Natural killer cell treated with Interleukin-12 subunit alpha and Interleukin-12 subunit beta and Interleukin-15 and Interleukin-18, amount 100 ng/mL, for 72 hours (primary cell): ENCODE measurements at regions not wholly inside any gene's neighbourhood (a gene's known extent, or its start where the extent isn't known, plus 50 kb on each side); places are given as distances from the start of the nearest gene placed in this dataset.

Source experiments
- ATAC-seq, 2 donors: fragments of 150-1000 bp; cut with Tn5 transposase in 1 of 2; sonication (Bioruptor Pico), chemical (Tn5 transposase) in 1 of 2; 2 replicates each; pipeline ENCODE4 v1.10.0; 2021
- DNase-seq: peaks from one replicate; pipeline ENCODE4 v3.0.0; 2022; ENCODE audit warnings: low spot score
- H3K27ac Mint-ChIP-seq, 2 donors: 1 replicate in 1 of 2; 2 replicates in 1 of 2; pipeline ENCODE4 v1.8.0; 2022; ENCODE audit warnings: mixed read lengths in 2 of 2, mild to moderate bottlenecking in 1 of 2, moderate library complexity in 1 of 2
- H3K27me3 Mint-ChIP-seq, 2 donors: 1 replicate in 1 of 2; 2 replicates in 1 of 2; pipeline ENCODE4 v1.8.0; 2022; ENCODE audit warnings: mixed read lengths in 2 of 2
- H3K36me3 Mint-ChIP-seq: one replicate; pipeline ENCODE4 v1.8.0; 2022; ENCODE audit warnings: mixed read lengths
- H3K4me1 Mint-ChIP-seq, 2 donors: 1 replicate in 1 of 2; 2 replicates in 1 of 2; pipeline ENCODE4 v1.8.0; 2022; ENCODE audit warnings: low read depth in 2 of 2, mixed read lengths in 2 of 2, mild to moderate bottlenecking in 1 of 2
- H3K4me3 Mint-ChIP-seq: one replicate; pipeline ENCODE4 v1.8.0; 2022; ENCODE audit warnings: mixed read lengths
- H3K9me3 Mint-ChIP-seq: 2 replicates; pipeline ENCODE4 v1.8.0; 2022; ENCODE audit warnings: mixed read lengths

- no peak overlapping the region for H3K27ac Mint-ChIP-seq
- no peaks in the 10 kb centered on the region for H3K36me3 Mint-ChIP-seq
- H3K4me3 Mint-ChIP-seq: no peak overlapping the region
- DNase-seq (no peak), ATAC-seq (no peak)
- no peaks in the 10 kb centered on the region for H3K27me3 Mint-ChIP-seq
- H3K4me1 Mint-ChIP-seq: no peaks in the 10 kb centered on the region
- peaks cover 9% of the 10 kb centered on the region for H3K9me3 Mint-ChIP-seq
Measured at GRCh38 chr2:6384341-6384740, 481.4 kb downstream of the CMPK2 start.

- H3K27me3 Mint-ChIP-seq: no peaks in the 10 kb centered on the region
- no peaks in the 10 kb centered on the region for H3K4me1 Mint-ChIP-seq
- no peak for ATAC-seq
- no peak overlapping the region for H3K27ac Mint-ChIP-seq
- DNase-seq: no peak
- no peak overlapping the region for H3K4me3 Mint-ChIP-seq
- H3K36me3 Mint-ChIP-seq: no peaks in the 10 kb centered on the region
- peaks cover 16% of the 10 kb centered on the region for H3K9me3 Mint-ChIP-seq
Measured at GRCh38 chr2:6392354-6392753, 473.4 kb downstream of the CMPK2 start.

GRCh38 chr2:6392966-6393365, 472.7 kb downstream of the CMPK2 start:
- DNase-seq (no peak), ATAC-seq (no peak)
- Mint-ChIP-seq H3K27ac (no peak overlapping the region), H3K4me3 (no peak overlapping the region), H3K4me1 (no peaks in the 10 kb centered on the region), H3K27me3 (no peaks in the 10 kb centered on the region), H3K36me3 (no peaks in the 10 kb centered on the region), H3K9me3 (peaks cover 16% of the 10 kb centered on the region)

GRCh38 chr2:6393819-6394218, 471.9 kb downstream of the CMPK2 start:
- no peaks in the 10 kb centered on the region for H3K4me1 Mint-ChIP-seq
- H3K36me3 Mint-ChIP-seq: no peaks in the 10 kb centered on the region
- no peak overlapping the region for H3K27ac Mint-ChIP-seq
- no peak overlapping the region for H3K4me3 Mint-ChIP-seq
- ATAC-seq: no peak
- H3K9me3 Mint-ChIP-seq: peaks cover 16% of the 10 kb centered on the region
- no peaks in the 10 kb centered on the region for H3K27me3 Mint-ChIP-seq
- no peak for DNase-seq

- H3K27me3 Mint-ChIP-seq: no peaks in the 10 kb centered on the region
- H3K9me3 Mint-ChIP-seq: peaks cover 16% of the 10 kb centered on the region
- ATAC-seq: no peak
- H3K4me1 Mint-ChIP-seq: no peaks in the 10 kb centered on the region
- H3K36me3 Mint-ChIP-seq: no peaks in the 10 kb centered on the region
- no peak for DNase-seq
- H3K4me3 Mint-ChIP-seq: no peak overlapping the region
- no peak overlapping the region for H3K27ac Mint-ChIP-seq
Measured at GRCh38 chr2:6394276-6394675, 471.4 kb downstream of the CMPK2 start.

- Mint-ChIP-seq H3K36me3 (no peaks in the 10 kb centered on the region), H3K4me3 (no peak overlapping the region), H3K4me1 (no peaks in the 10 kb centered on the region), H3K27ac (no peak overlapping the region), H3K9me3 (peaks cover 12% of the 10 kb centered on the region), H3K27me3 (no peaks in the 10 kb centered on the region)
- ATAC-seq (no peak), DNase-seq (no peak)
Measured at GRCh38 chr2:6398421-6398820, 467.3 kb downstream of the CMPK2 start.

GRCh38 chr2:6401301-6401700, 464.4 kb downstream of the CMPK2 start:
- ATAC-seq: no peak

GRCh38 chr2:6408057-6408456, 457.6 kb downstream of the CMPK2 start:
- no peaks in the 10 kb centered on the region for H3K27me3 Mint-ChIP-seq
- H3K27ac Mint-ChIP-seq: no peak overlapping the region
- H3K36me3 Mint-ChIP-seq: no peaks in the 10 kb centered on the region
- peaks cover 11% of the 10 kb centered on the region for H3K9me3 Mint-ChIP-seq
- no peak overlapping the region for H3K4me3 Mint-ChIP-seq
- no peaks in the 10 kb centered on the region for H3K4me1 Mint-ChIP-seq
- DNase-seq: no peak
- ATAC-seq: no peak

More at GRCh38 chr2:6401301-6401700, 464.4 kb downstream of the CMPK2 start:
- peaks cover 7% of the 10 kb centered on the region for H3K9me3 Mint-ChIP-seq
- no peaks in the 10 kb centered on the region for H3K27me3 Mint-ChIP-seq
- no peak for DNase-seq
- H3K4me3 Mint-ChIP-seq: no peak overlapping the region
- no peaks in the 10 kb centered on the region for H3K36me3 Mint-ChIP-seq
- no peaks in the 10 kb centered on the region for H3K4me1 Mint-ChIP-seq
- H3K27ac Mint-ChIP-seq: no peak overlapping the region

GRCh38 chr2:6410313-6410712, 455.4 kb downstream of the CMPK2 start:
- no peak for DNase-seq
- Mint-ChIP-seq H3K27ac (no peak overlapping the region), H3K36me3 (no peaks in the 10 kb centered on the region), H3K4me1 (no peaks in the 10 kb centered on the region), H3K9me3 (peaks cover 11% of the 10 kb centered on the region), H3K4me3 (no peak overlapping the region), H3K27me3 (no peaks in the 10 kb centered on the region)
- ATAC-seq: no peak

- no peak for ATAC-seq
- H3K9me3 Mint-ChIP-seq: peaks cover 11% of the 10 kb centered on the region
Measured at GRCh38 chr2:6412533-6413091, 453.1 kb downstream of the CMPK2 start.

GRCh38 chr2:6417050-6417449, 448.7 kb downstream of the CMPK2 start:
- no peak for ATAC-seq
- no peaks in the 10 kb centered on the region for H3K27me3 Mint-ChIP-seq
- no peak for DNase-seq
- no peaks in the 10 kb centered on the region for H3K36me3 Mint-ChIP-seq
- no peak overlapping the region for H3K27ac Mint-ChIP-seq
- H3K4me3 Mint-ChIP-seq: no peak overlapping the region
- no peaks in the 10 kb centered on the region for H3K4me1 Mint-ChIP-seq
- peaks cover 6% of the 10 kb centered on the region for H3K9me3 Mint-ChIP-seq

More at GRCh38 chr2:6412533-6413091, 453.1 kb downstream of the CMPK2 start:
- Mint-ChIP-seq H3K4me1 (no peaks in the 10 kb centered on the region), H3K36me3 (no peaks in the 10 kb centered on the region), H3K27me3 (no peaks in the 10 kb centered on the region), H3K27ac (no peak overlapping the region), H3K4me3 (no peak overlapping the region)
- DNase-seq: no peak

- Mint-ChIP-seq H3K9me3 (no peaks in the 10 kb centered on the region), H3K27me3 (no peaks in the 10 kb centered on the region), H3K4me3 (no peak overlapping the region), H3K36me3 (no peaks in the 10 kb centered on the region), H3K4me1 (no peaks in the 10 kb centered on the region), H3K27ac (no peak overlapping the region)
- ATAC-seq (no peak), DNase-seq (no peak)
Measured at GRCh38 chr2:6418291-6418690, 447.4 kb downstream of the CMPK2 start.

GRCh38 chr2:6421138-6421730, 444.5 kb downstream of the CMPK2 start:
- Mint-ChIP-seq H3K27ac (no peak overlapping the region), H3K4me3 (no peak overlapping the region), H3K36me3 (no peaks in the 10 kb centered on the region), H3K9me3 (no peaks in the 10 kb centered on the region), H3K27me3 (no peaks in the 10 kb centered on the region), H3K4me1 (no peaks in the 10 kb centered on the region)
- DNase-seq (no peak), ATAC-seq (no peak)

GRCh38 chr2:6421888-6422287, 443.8 kb downstream of the CMPK2 start:
- Mint-ChIP-seq H3K36me3 (no peaks in the 10 kb centered on the region), H3K27me3 (no peaks in the 10 kb centered on the region)

GRCh38 chr2:6423157-6423556, 442.6 kb downstream of the CMPK2 start:
- H3K9me3 Mint-ChIP-seq: no peaks in the 10 kb centered on the region
- H3K4me1 Mint-ChIP-seq: no peaks in the 10 kb centered on the region
- no peak overlapping the region for H3K4me3 Mint-ChIP-seq
- no peaks in the 10 kb centered on the region for H3K36me3 Mint-ChIP-seq
- no peaks in the 10 kb centered on the region for H3K27me3 Mint-ChIP-seq
- DNase-seq (no peak), ATAC-seq (no peak)
- H3K27ac Mint-ChIP-seq: no peak overlapping the region

More at GRCh38 chr2:6421888-6422287, 443.8 kb downstream of the CMPK2 start:
- Mint-ChIP-seq H3K4me1 (no peaks in the 10 kb centered on the region), H3K9me3 (no peaks in the 10 kb centered on the region), H3K27ac (no peak overlapping the region), H3K4me3 (no peak overlapping the region)
- no peak for ATAC-seq
- DNase-seq: no peak
